GM10266 (cell line): ENCODE measurements at regions not wholly inside any gene's neighbourhood (a gene's known extent, or its start where the extent isn't known, plus 50 kb on each side); places are given as distances from the start of the nearest gene placed in this dataset.

ENCODE experiments used
- DNase-seq: peaks from one replicate; pipeline ENCODE4 v3.0.0; 2012; ENCODE audit errors: extremely low spot score
- CTCF ChIP-seq: IDR thresholded peaks from 2 replicates; pipeline ENCODE4 v1.5.1; 2012; ENCODE audit warnings: mild to moderate bottlenecking, low read depth; ENCODE audit not compliant: control insufficient read depth, insufficient read depth; ENCODE audit errors: missing control alignments

DNA sequence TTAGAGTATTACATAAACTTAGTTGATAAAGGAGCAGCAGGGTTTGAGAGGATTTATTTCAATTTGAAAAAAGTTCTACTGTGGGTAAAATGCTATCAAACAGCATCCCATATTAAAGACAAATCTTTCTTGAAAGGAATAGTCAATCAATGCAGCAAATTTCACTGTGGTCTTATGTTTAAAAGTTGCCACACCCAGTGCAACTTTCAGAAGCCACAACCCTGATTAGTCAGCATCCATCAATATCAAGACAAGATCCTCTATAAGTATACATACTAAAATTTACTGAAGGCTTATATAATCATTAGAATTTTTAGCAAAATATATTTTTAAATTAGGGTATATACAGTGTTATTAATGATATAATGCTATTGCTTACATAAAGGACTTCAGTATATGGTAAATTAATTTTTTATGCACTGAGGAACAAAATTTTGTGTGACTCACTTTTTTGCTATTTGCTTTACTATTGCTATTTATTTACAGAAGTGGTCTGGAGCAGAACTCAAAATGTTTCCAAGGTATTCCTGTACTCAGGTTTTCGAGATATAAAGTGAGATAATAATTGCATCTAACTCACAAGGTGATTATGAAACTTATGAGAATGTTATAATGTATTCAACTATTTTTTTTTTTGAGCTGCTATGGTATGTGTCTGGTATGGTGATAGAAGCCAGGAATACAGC is 1127.6 kb downstream of the ADGRL3 start:
- TF ChIP-seq CTCF, result no peak
- DNase-seq, result no peak

GRCh38 chr4:62324215-62324614 is 1124.1 kb downstream of the ADGRL3 start:
- no peak for DNase-seq
- TF ChIP-seq CTCF, result no peak

GRCh38 chr4:62320612-62321011 is 1120.5 kb downstream of the ADGRL3 start:
- no peak for DNase-seq
- no peak for TF ChIP-seq CTCF

GRCh38 chr4:62302710-62303109 is 1102.6 kb downstream of the ADGRL3 start:
- no peak for TF ChIP-seq CTCF
- DNase-seq, result no peak

GRCh38 chr4:62301500-62301899 is 1101.4 kb downstream of the ADGRL3 start:
- no peak for TF ChIP-seq CTCF
- DNase-seq, result no peak

GRCh38 chr4:62293551-62293950 is 1093.4 kb downstream of the ADGRL3 start:
- no peak for DNase-seq
- no peak for TF ChIP-seq CTCF

DNA sequence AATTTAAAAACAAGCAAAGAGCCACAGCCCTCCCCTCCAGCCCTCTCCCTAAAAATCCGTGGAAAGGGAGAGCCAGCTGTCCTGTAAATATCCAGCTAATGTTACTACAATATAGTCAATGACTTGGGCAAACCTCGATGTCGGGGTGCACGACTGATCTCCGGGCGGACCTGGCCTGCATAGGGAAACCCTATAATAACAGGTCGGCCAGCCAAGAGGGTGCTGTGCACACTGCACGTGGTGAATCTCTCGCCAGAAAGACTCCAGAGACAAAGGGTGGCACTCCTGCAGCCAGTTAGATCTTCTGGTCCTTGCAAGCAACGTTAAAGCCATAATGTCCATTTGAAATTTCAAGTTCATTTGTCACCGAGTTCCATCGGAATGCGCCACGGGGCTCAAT is 1092.8 kb downstream of the ADGRL3 start:
- DNase-seq, result no peak
- no peak for TF ChIP-seq CTCF
